GM12878 (cell line): ENCODE measurements at regions not wholly inside any gene's neighbourhood (a gene's known extent, or its start where the extent isn't known, plus 50 kb on each side); places are given as distances from the start of the nearest gene placed in this dataset.

Source experiments
- CHD1 ChIP-seq: IDR thresholded peaks from 2 replicates; pipeline ENCODE4 v1.6.1; 2012; ENCODE audit warnings: low read depth, low read length, improper control_type of control experiment
- CREB1 ChIP-seq: IDR thresholded peaks from 2 replicates; pipeline ENCODE4 v1.6.1; 2012; ENCODE audit warnings: low read depth, mild to moderate bottlenecking, inconsistent platforms
- EED ChIP-seq: sonication (generic); IDR thresholded peaks from 2 replicates; pipeline ENCODE4 v1.6.1; 2016; ENCODE audit warnings: antibody characterized with exemption, low read depth
- EGR1 ChIP-seq, 2 experiments: IDR thresholded peaks; 1 replicate in 1 of 2; 2 replicates in 1 of 2; pipeline ENCODE4 v1.6.1; 2011 to 2012; ENCODE audit warnings: low read depth in 2 of 2, low read length in 2 of 2, borderline replicate concordance in 1 of 2, mild to moderate bottlenecking in 1 of 2, moderate library complexity in 1 of 2
- ESRRA ChIP-seq: IDR thresholded peaks from 2 replicates; pipeline ENCODE4 v1.6.1; 2012; ENCODE audit warnings: mild to moderate bottlenecking, low read length, improper control_type of control experiment
- IRF4 ChIP-seq: IDR thresholded peaks from 2 replicates; pipeline ENCODE4 v1.6.1; 2011; ENCODE audit warnings: low read depth, low read length
- PML ChIP-seq: IDR thresholded peaks from 2 replicates; pipeline ENCODE4 v1.6.1; 2012; ENCODE audit warnings: low read length, inconsistent platforms
- SMARCA5 ChIP-seq: fragments of 450-650 bp; IDR thresholded peaks from 2 replicates; pipeline ENCODE4 v1.6.1; 2017; ENCODE audit warnings: mild to moderate bottlenecking
- SUPT20H ChIP-seq: IDR thresholded peaks from 2 replicates; pipeline ENCODE4 v1.6.1; 2011; ENCODE audit warnings: low read depth, mild to moderate bottlenecking, low read length, moderate library complexity, borderline replicate concordance; ENCODE audit not compliant: control insufficient read depth
- TCF7 ChIP-seq: IDR thresholded peaks from 2 replicates; pipeline ENCODE4 v1.6.1; 2014; ENCODE audit warnings: antibody characterized with exemption, borderline replicate concordance
- YY1 ChIP-seq: IDR thresholded peaks from 2 replicates; pipeline ENCODE4 v1.6.1; 2011; ENCODE audit warnings: low read depth, mild to moderate bottlenecking, low read length
- TF ChIP-seq, protein P1 (sequence below), 3 experiments: IDR thresholded peaks in 2 of 3; conservative IDR thresholded peaks in 1 of 3; 2 replicates each; pipeline ENCODE4 v1.5.1; 2011; ENCODE audit warnings: low read depth in 3 of 3, low read length in 3 of 3, mild to moderate bottlenecking in 3 of 3, control low read depth in 2 of 3, moderate library complexity in 2 of 3, inconsistent platforms in 1 of 3, mixed read lengths in 1 of 3; ENCODE audit not compliant: control insufficient read depth in 2 of 3, insufficient read depth in 1 of 3; ENCODE audit errors: extremely low read depth in 1 of 3

- TF ChIP-seq TCF7 (no peak), SMARCA5 (peak; percentile 29; the same call in 1 of the 2 replicates), PML (no peak), SUPT20H (no peak), YY1 (peak; percentile 85), EED (0 out of 2 replicates have a peak, but pooled peaks have one; percentile 28), EGR1 (IDR thresholded peaks at IDR 0.05; ENCODE audit: borderline replicate concordance in 1 of 2, low read depth in 2 of 2, low read length in 2 of 2) (0 out of 3 replicates have a peak, but pooled peaks of 1 of the 2 experiments have one; percentile 7), ESRRA (peak; percentile 92; the same call in 1 of the 2 replicates), IRF4 (0 out of 2 replicates have a peak, but pooled peaks have one; percentile 41), CREB1 (peak; percentile 53; the same call in 1 of the 2 replicates), CHD1 (no peak)
- TF ChIP-seq, protein P1, sequence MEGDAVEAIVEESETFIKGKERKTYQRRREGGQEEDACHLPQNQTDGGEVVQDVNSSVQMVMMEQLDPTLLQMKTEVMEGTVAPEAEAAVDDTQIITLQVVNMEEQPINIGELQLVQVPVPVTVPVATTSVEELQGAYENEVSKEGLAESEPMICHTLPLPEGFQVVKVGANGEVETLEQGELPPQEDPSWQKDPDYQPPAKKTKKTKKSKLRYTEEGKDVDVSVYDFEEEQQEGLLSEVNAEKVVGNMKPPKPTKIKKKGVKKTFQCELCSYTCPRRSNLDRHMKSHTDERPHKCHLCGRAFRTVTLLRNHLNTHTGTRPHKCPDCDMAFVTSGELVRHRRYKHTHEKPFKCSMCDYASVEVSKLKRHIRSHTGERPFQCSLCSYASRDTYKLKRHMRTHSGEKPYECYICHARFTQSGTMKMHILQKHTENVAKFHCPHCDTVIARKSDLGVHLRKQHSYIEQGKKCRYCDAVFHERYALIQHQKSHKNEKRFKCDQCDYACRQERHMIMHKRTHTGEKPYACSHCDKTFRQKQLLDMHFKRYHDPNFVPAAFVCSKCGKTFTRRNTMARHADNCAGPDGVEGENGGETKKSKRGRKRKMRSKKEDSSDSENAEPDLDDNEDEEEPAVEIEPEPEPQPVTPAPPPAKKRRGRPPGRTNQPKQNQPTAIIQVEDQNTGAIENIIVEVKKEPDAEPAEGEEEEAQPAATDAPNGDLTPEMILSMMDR (IDR thresholded peaks at IDR 0.05 in 2 of 3, conservative IDR thresholded peaks at IDR 0.05 in 1 of 3; ENCODE audit: control insufficient read depth in 2 of 3, extremely low read depth in 1 of 3, insufficient read depth in 1 of 3, low read depth in 3 of 3, low read length in 3 of 3) = peak; percentile 91 to 95 (median 91); a peak in 5 of 6 replicates
Observed at GRCh38 chr6:163956571-163957407, 542.3 kb downstream of the QKI start (continued).
